ENCODE measurements at regions not wholly inside any gene's neighbourhood (a gene's known extent, or its start where the extent isn't known, plus 50 kb on each side); places are given as distances from the start of the nearest gene placed in this dataset.

DNA sequence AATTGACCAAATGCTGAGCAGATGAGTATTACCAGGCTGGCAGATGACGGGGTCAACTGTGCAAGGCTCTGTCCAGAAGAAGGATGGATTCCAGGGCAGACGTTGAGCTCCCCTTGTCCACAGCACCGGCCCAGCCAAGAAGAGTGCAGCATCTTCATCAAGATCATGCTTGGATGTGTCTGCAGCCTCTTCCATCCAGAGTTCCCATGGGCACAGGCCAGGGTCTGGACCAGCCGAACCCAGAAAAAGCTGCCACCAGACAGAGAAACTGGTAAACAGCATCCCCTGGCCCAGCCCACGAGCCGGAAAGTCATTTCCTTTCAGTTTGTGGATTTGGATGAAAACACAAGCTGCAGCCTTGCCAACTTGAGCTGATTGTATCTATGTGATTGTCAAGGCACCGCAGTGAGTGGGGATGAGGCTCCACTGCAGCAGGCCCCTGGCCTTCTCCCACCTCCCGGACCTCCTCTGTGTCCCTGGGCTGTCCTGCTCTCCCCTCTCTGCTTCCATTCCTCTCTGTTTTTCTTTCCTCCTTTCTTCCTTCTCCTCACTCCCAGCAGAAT, 321.8 kb downstream of the TCERG1L start:
- TF ChIP-seq, protein P1, sequence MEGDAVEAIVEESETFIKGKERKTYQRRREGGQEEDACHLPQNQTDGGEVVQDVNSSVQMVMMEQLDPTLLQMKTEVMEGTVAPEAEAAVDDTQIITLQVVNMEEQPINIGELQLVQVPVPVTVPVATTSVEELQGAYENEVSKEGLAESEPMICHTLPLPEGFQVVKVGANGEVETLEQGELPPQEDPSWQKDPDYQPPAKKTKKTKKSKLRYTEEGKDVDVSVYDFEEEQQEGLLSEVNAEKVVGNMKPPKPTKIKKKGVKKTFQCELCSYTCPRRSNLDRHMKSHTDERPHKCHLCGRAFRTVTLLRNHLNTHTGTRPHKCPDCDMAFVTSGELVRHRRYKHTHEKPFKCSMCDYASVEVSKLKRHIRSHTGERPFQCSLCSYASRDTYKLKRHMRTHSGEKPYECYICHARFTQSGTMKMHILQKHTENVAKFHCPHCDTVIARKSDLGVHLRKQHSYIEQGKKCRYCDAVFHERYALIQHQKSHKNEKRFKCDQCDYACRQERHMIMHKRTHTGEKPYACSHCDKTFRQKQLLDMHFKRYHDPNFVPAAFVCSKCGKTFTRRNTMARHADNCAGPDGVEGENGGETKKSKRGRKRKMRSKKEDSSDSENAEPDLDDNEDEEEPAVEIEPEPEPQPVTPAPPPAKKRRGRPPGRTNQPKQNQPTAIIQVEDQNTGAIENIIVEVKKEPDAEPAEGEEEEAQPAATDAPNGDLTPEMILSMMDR (IDR thresholded peaks at IDR 0.05), result no peak
- no peak for TF ChIP-seq POLR2A (IDR thresholded peaks at IDR 0.05)

Measured in right lobe of liver (tissue), 4 donors.